OCI-LY7 (cell line): ENCODE measurements at regions not wholly inside any gene's neighbourhood (a gene's known extent, or its start where the extent isn't known, plus 50 kb on each side); places are given as distances from the start of the nearest gene placed in this dataset.
"Not testable (repeated sequence)": the region's sequence is repeated elsewhere in the genome, so short reads cannot be mapped to it uniquely, and the experiment has no call there.

ENCODE experiments used
- BruUV-seq: library from RNA; stranded (reverse); fragments of 400-500 nt; replicated peaks from 2 replicates; lab custom pipeline; 2021; lab: Mats Ljungman, UMichigan
- CTCF ChIA-PET: fragments of 300-600 bp; sonication (Branson Sonifier 250); formaldehyde crosslinking; loops from one replicate; lab custom pipeline; 2022; ENCODE audit warnings: antibody characterized with exemption; ENCODE audit not compliant: unreplicated experiment; lab: Charles Lee
- POLR2A ChIA-PET: fragments of 300-600 bp; sonication (Branson Sonifier 250); formaldehyde crosslinking; loops from one replicate; lab custom pipeline; 2022; ENCODE audit warnings: antibody characterized with exemption; lab: Charles Lee
- DNase-seq: peaks from one replicate; pipeline ENCODE4 v3.0.0-alpha.2; 2015; ENCODE audit warnings: low spot score
- H2AFZ ChIP-seq: fragments of 200-600 bp; sonication (generic), shearing (Covaris generic); 2 replicates; pipeline ENCODE4 v1.6.1; 2014; ENCODE audit warnings: mild to moderate bottlenecking, antibody characterized with exemption, low read length, moderate library complexity
- H3K27ac ChIP-seq: fragments of 200-600 bp; sonication (generic); 2 replicates; pipeline ENCODE4 v1.5.1; 2014; ENCODE audit warnings: mixed run types, low read depth, mild to moderate bottlenecking, moderate library complexity, low read length, inconsistent platforms; ENCODE audit not compliant: poor library complexity, severe bottlenecking
- H3K36me3 ChIP-seq: fragments of 200-600 bp; sonication (generic); 2 replicates; pipeline ENCODE4 v1.6.1; 2014; ENCODE audit warnings: mild to moderate bottlenecking, antibody characterized with exemption, low read length, moderate library complexity, mixed read lengths; ENCODE audit not compliant: insufficient read depth
- H3K4me1 ChIP-seq: fragments of 200-600 bp; sonication (generic); 2 replicates; pipeline ENCODE4 v1.5.1; 2014; ENCODE audit warnings: mild to moderate bottlenecking, low read length; ENCODE audit not compliant: insufficient read depth, poor library complexity, severe bottlenecking
- H3K4me2 ChIP-seq: fragments of 200-600 bp; sonication (generic); 2 replicates; pipeline ENCODE4 v1.6.1; 2014; ENCODE audit warnings: mild to moderate bottlenecking, low read length
- H3K4me3 ChIP-seq: fragments of 200-600 bp; sonication (generic); 2 replicates; pipeline ENCODE4 v1.5.1; 2014; ENCODE audit warnings: mild to moderate bottlenecking, low read depth, low read length; ENCODE audit not compliant: poor library complexity, severe bottlenecking
- H3K79me2 ChIP-seq: fragments of 200-600 bp; sonication (generic); 2 replicates; pipeline ENCODE4 v1.6.1; 2016; ENCODE audit warnings: low read depth, mild to moderate bottlenecking, low read length, moderate library complexity, mixed read lengths; ENCODE audit not compliant: insufficient read depth
- H3K9me2 ChIP-seq: fragments of 200-600 bp; sonication (generic); 2 replicates; pipeline ENCODE4 v1.6.1; 2016; ENCODE audit warnings: mild to moderate bottlenecking, low read length, mixed read lengths; ENCODE audit not compliant: insufficient read depth
- H3K9me3 ChIP-seq: fragments of 200-600 bp; sonication (generic); 2 replicates; pipeline ENCODE4 v1.6.1; 2014; ENCODE audit warnings: mild to moderate bottlenecking, mixed run types, low read length, mixed read lengths
- H4K20me1 ChIP-seq: fragments of 200-600 bp; sonication (generic); 2 replicates; pipeline ENCODE4 v1.6.1; 2014; ENCODE audit warnings: mild to moderate bottlenecking, antibody characterized with exemption, low read length, moderate library complexity, mixed read lengths; ENCODE audit not compliant: insufficient read depth
- CTCF ChIP-seq: fragments of 200-600 bp; sonication (generic); conservative IDR thresholded peaks from 2 replicates; pipeline ENCODE4 v1.5.1; 2014; ENCODE audit warnings: mild to moderate bottlenecking, antibody characterized with exemption, low read length, moderate library complexity, mixed read lengths
- EZH2phosphoT487 ChIP-seq: fragments of 200-600 bp; sonication (generic); IDR thresholded peaks from 2 replicates; pipeline ENCODE4 v1.6.1; 2018; ENCODE audit warnings: low read depth, borderline replicate concordance, mild to moderate bottlenecking, mixed run types, antibody characterized with exemption, low read length, moderate library complexity, mixed read lengths
- intact Hi-C: fragments of 100-400 bp; cut with micrococcal nuclease; formaldehyde crosslinking; loops from one replicate; pipeline ENCODE4 v1.10.0; 2022; ENCODE audit not compliant: unreplicated experiment

GRCh38 chr3:33943277-33943676 lies 144.8 kb downstream of the PDCD6IP start:
- BruUV-seq, result no TSS peak
- H4K20me1 ChIP-seq, result no peaks in the 10 kb centered on the region

GRCh38 chr3:33946612-33947011 lies 148.2 kb downstream of the PDCD6IP start:
- H3K4me1 ChIP-seq, H4K20me1 ChIP-seq, H3K79me2 ChIP-seq, BruUV-seq, H2AFZ ChIP-seq, CTCF ChIA-PET, H3K4me2 ChIP-seq, H3K27ac ChIP-seq, H3K9me3 ChIP-seq, POLR2A ChIA-PET, H3K4me3 ChIP-seq, H3K36me3 ChIP-seq, H3K9me2 ChIP-seq, intact Hi-C loops, DNase-seq: not testable (repeated sequence)

More at GRCh38 chr3:33943277-33943676, 144.8 kb downstream of the PDCD6IP start:
- Histone ChIP-seq H3K79me2 (no peaks in the 10 kb centered on the region), H3K4me3 (no peak overlapping the region), H3K9me3 (no peaks in the 10 kb centered on the region), H3K27ac (no peak overlapping the region), H3K36me3 (no peaks in the 10 kb centered on the region), H3K4me1 (no peaks in the 10 kb centered on the region), H3K9me2 (no peaks in the 10 kb centered on the region), H3K4me2 (no peak overlapping the region), H2AFZ (no peak overlapping the region)
- CTCF ChIA-PET, result no interaction called here
- POLR2A ChIA-PET, result interaction anchor here (0.6 kb wide), 1 partner anchor 9 kb away, joined by 3 read pairs; no protein-coding TSS in a partner anchor
- no peak for DNase-seq
- intact Hi-C loops, result no loop called here
- TF ChIP-seq CTCF (no peak), EZH2phosphoT487 (no peak)

- POLR2A ChIA-PET, result interaction anchor here (1.1 kb wide), 1 partner anchor 34 kb away, joined by 3 read pairs; no protein-coding TSS in a partner anchor
- no peak overlapping the region for H3K4me2 ChIP-seq
These were observed 149.1 kb downstream of the PDCD6IP start for GRCh38 chr3:33947272-33948195.

More at GRCh38 chr3:33947272-33948195, 149.1 kb downstream of the PDCD6IP start:
- Histone ChIP-seq H2AFZ (no peak overlapping the region), H3K4me1 (no peaks in the 10 kb centered on the region), H4K20me1 (no peaks in the 10 kb centered on the region), H3K9me2 (no peaks in the 10 kb centered on the region), H3K27ac (no peak overlapping the region), H3K4me3 (no peak overlapping the region), H3K79me2 (no peaks in the 10 kb centered on the region), H3K36me3 (no peaks in the 10 kb centered on the region), H3K9me3 (no peaks in the 10 kb centered on the region)
- TF ChIP-seq EZH2phosphoT487, result no peak
- no peak for TF ChIP-seq CTCF
- no peak for DNase-seq
- CTCF ChIA-PET, result no interaction called here
- intact Hi-C loops, result no loop called here
- BruUV-seq, result no TSS peak
